ENCODE measurements at regions not wholly inside any gene's neighbourhood (a gene's known extent, or its start where the extent isn't known, plus 50 kb on each side); places are given as distances from the start of the nearest gene placed in this dataset.

DNA sequence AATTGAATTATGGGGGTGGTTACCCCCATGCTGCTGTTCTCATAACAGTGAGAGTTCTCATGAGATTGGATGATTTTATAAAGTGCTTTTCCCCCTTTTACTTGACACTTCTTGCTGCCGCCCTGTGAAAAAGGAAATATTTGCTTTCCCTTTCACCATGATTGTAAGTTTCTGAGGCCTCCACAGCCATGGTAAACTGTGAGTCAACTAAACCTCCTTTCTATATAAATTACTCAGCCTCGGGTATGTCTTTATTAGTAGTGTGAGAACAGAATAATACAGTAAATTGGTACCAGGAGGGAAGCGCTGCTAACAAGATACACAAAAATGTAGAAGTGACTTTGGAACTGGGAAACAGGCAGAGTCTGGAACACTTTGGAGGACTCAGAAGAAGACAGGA is 1070.8 kb downstream of the FAM133A start:
- WGBS, 4 donors, result 68 to 85% (median 77%) methylated on average over 3 of the region's 3 CpGs
- ATAC-seq (no peak), DNase-seq (no peak)
- no peaks in the 10 kb centered on the region for H3K36me3 ChIP-seq
- H3K27me3 ChIP-seq, result peaks cover 0 to 8% (median 0%) of the 10 kb centered on the region in 9 donors
- H3K4me3 ChIP-seq, result no peak overlapping the region
- intact Hi-C loops (cut with DNase I), result no loop called here
- no peak overlapping the region for H3K27ac ChIP-seq
- H3K9me3 ChIP-seq, result no peaks in the 10 kb centered on the region
- H3K4me1 ChIP-seq, result no peaks in the 10 kb centered on the region
- TF ChIP-seq, protein P1, sequence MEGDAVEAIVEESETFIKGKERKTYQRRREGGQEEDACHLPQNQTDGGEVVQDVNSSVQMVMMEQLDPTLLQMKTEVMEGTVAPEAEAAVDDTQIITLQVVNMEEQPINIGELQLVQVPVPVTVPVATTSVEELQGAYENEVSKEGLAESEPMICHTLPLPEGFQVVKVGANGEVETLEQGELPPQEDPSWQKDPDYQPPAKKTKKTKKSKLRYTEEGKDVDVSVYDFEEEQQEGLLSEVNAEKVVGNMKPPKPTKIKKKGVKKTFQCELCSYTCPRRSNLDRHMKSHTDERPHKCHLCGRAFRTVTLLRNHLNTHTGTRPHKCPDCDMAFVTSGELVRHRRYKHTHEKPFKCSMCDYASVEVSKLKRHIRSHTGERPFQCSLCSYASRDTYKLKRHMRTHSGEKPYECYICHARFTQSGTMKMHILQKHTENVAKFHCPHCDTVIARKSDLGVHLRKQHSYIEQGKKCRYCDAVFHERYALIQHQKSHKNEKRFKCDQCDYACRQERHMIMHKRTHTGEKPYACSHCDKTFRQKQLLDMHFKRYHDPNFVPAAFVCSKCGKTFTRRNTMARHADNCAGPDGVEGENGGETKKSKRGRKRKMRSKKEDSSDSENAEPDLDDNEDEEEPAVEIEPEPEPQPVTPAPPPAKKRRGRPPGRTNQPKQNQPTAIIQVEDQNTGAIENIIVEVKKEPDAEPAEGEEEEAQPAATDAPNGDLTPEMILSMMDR (IDR thresholded peaks at IDR 0.05), result no peak
- no peak for TF ChIP-seq POLR2A (IDR thresholded peaks at IDR 0.05)

DNA sequence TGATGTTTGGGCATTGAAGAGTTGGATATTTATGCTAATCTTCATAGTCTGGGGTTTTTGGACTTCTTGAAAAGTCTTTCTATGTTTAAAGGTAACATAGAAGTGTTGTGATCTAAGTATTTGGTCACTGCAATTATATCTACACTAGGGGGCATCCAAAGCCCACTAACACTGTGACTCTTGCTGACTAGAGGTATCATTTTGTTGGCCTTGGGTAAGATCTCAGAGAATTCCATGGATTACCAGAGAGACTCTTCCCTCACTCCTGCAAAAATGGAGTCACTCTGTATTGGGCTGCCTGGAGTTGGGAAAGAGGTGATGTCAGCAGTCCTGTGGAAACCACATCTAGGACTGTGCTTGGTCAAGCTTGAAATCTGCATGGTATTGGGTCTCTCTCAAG is 1077.6 kb downstream of the FAM133A start:
- H3K9me3 ChIP-seq, result peaks cover 0 to 8% (median 0%) of the 10 kb centered on the region in 12 donors
- ATAC-seq, result no peak
- no peak overlapping the region for H3K4me3 ChIP-seq
- no peak overlapping the region for H3K27ac ChIP-seq
- TF ChIP-seq, protein P1 (IDR thresholded peaks at IDR 0.05), result peak in 2 of 12 donors; percentile 4 to 13
- TF ChIP-seq POLR2A (IDR thresholded peaks at IDR 0.05), result no peak
- no peak for DNase-seq
- no peaks in the 10 kb centered on the region for H3K27me3 ChIP-seq
- no peaks in the 10 kb centered on the region for H3K4me1 ChIP-seq
- H3K36me3 ChIP-seq, result no peaks in the 10 kb centered on the region
- intact Hi-C loops (cut with DNase I), result no loop called here

DNA sequence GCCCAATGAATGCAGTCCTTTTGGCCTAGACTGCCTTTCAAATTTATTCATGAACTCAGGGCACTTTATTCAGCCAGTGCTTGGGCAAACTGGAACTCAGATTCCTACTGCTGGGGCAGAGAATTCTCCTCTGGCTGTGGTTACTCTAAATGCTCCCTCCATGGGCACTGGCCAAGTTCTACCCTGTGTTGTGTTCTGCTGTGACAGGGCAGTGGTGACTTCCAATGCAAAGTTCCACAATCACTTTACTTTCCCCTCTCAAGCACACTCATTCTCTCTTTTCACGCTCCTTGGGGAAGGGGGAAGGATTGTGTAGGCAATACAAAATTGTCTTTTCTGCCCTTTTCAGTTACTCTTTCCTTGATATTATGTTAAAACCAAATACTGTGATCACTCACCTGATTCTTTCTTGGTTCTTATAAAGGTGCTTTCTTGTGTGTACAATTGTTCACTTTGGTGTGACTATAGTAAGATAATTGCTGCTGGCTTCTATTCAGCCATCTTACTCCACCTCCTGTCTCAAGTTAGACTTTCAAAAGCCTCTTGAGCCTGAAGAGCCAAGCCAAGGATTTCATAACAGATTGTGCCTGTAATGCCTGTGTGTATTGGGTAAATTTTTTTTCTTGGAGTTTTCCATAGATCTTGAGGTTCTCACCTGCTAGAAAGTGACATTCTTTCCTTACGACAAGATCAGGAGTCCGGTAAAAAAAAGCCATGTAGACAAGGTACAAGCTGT is 1078.6 kb downstream of the FAM133A start:
- no peak for ATAC-seq
- peaks cover 0 to 8% (median 0%) of the 10 kb centered on the region in 12 donors for H3K9me3 ChIP-seq
- TF ChIP-seq POLR2A (IDR thresholded peaks at IDR 0.05), result no peak
- TF ChIP-seq, protein P1 (IDR thresholded peaks at IDR 0.05), result no peak
- no peak overlapping the region for H3K4me3 ChIP-seq
- H3K4me1 ChIP-seq, result no peaks in the 10 kb centered on the region
- intact Hi-C loops (cut with DNase I), result no loop called here
- no peak overlapping the region for H3K27ac ChIP-seq
- no peaks in the 10 kb centered on the region for H3K27me3 ChIP-seq
- H3K36me3 ChIP-seq, result no peaks in the 10 kb centered on the region
- 79 to 98% (median 89%) methylated on average over 3 of the region's 3 CpGs for WGBS, 4 donors
- no peak for DNase-seq

DNA sequence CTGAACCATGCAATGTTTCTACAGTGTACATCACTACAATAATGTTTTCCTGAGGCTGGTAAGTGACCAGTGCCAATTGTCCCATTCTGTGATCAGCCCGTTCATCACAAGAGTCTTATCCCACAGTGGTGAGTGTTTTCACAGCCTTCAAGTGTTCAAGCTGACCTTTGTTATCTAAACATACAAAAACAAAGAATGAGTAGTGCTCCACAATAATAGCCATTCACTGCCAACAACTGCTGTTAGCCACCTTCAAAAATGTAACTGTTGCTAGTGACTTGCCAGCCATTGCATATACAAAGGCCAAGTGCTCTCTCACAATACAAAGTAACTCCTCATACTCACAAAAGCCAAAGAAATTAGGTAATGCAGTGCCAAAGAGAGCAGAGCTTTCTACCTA is 1084.1 kb downstream of the FAM133A start:
- DNase-seq (no peak), ATAC-seq (peak in 1 of 4 donors; percentile 34)
- TF ChIP-seq, protein P1 (IDR thresholded peaks at IDR 0.05), result no peak
- no peak for TF ChIP-seq POLR2A (IDR thresholded peaks at IDR 0.05)
- H3K36me3 ChIP-seq, result no peaks in the 10 kb centered on the region
- peaks cover 0 to 8% (median 0%) of the 10 kb centered on the region in 12 donors for H3K9me3 ChIP-seq
- intact Hi-C loops (cut with DNase I), result no loop called here
- no peaks in the 10 kb centered on the region for H3K27me3 ChIP-seq
- H3K4me1 ChIP-seq, result no peaks in the 10 kb centered on the region
- no peak overlapping the region for H3K27ac ChIP-seq
- WGBS, 4 donors, result 22 to 39% (median 29%) methylated on average over 1 of the region's 1 CpG
- H3K4me3 ChIP-seq, result no peak overlapping the region
